HL-60 (cell line): ENCODE measurements at regions not wholly inside any gene's neighbourhood (a gene's known extent, or its start where the extent isn't known, plus 50 kb on each side); places are given as distances from the start of the nearest gene placed in this dataset.
"Not testable (repeated sequence)": the region's sequence is repeated elsewhere in the genome, so short reads cannot be mapped to it uniquely, and the experiment has no call there.

Experiments
- DNase-seq, 2 experiments: peaks; one replicate each; pipeline ENCODE4 v3.0.0-alpha.2; 2010 to 2020; ENCODE audit warnings: low read depth in 1 of 2, low spot score in 1 of 2
- H3K27ac ChIP-seq: fragments of 250-450 bp; sonication (Bioruptor Pico); replicated peaks from 2 replicates; pipeline ENCODE4 v1.5.1; 2020; ENCODE audit warnings: mild to moderate bottlenecking, moderate library complexity
- H3K27me3 ChIP-seq: fragments of 250-450 bp; sonication (Bioruptor Pico); 2 replicates; pipeline ENCODE4 v1.5.1; 2021; ENCODE audit warnings: mild to moderate bottlenecking, moderate library complexity; ENCODE audit not compliant: insufficient read depth, poor library complexity, severe bottlenecking
- H3K4me3 ChIP-seq: replicated peaks from 2 replicates; pipeline ENCODE4 v1.5.1; 2011; ENCODE audit warnings: mild to moderate bottlenecking, control low read depth, low read length; ENCODE audit not compliant: insufficient read depth
- GABPA ChIP-seq: IDR thresholded peaks from 2 replicates; pipeline ENCODE4 v1.6.1; 2012; ENCODE audit warnings: low read depth
- POLR2AphosphoS5 ChIP-seq: IDR thresholded peaks from 2 replicates; pipeline ENCODE4 v1.6.1; 2012; ENCODE audit warnings: low read depth
- SPI1 ChIP-seq: IDR thresholded peaks from 2 replicates; pipeline ENCODE4 v1.6.1; 2012; ENCODE audit warnings: low read depth, mild to moderate bottlenecking, borderline replicate concordance
- TF ChIP-seq, protein P1 (sequence below): IDR thresholded peaks from 2 replicates; pipeline ENCODE4 v1.6.1; 2012; ENCODE audit warnings: low read depth; ENCODE audit not compliant: insufficient replicate concordance
- TF ChIP-seq, protein P2 (sequence below): IDR thresholded peaks from one replicate; pipeline ENCODE4 v1.5.1; 2011; ENCODE audit warnings: low read length, control low read depth, inconsistent platforms; ENCODE audit not compliant: insufficient read depth

DNA sequence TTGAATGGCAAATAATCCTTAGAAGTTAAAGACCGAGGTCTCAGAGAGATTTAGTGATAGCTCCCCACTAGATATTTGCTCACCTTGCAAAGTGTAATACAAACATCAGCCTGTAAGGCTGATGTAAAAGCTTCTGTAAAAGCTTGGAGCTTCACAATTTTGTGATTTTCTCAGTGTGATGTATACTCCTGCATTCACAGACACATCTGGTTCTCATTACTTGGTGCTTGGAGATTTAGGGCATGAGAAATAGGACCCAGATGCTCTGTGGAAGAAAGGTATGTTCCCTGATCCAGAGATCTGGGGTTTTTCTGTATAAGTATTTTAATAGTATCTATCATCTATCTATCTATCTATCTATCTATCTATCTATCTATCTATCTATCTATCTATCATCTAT lies 1664.3 kb downstream of the C4orf33 start:
- H3K27me3 ChIP-seq = no peaks in the 10 kb centered on the region
- no peak for TF ChIP-seq POLR2AphosphoS5
- TF ChIP-seq SPI1 = no peak
- TF ChIP-seq, protein P1, sequence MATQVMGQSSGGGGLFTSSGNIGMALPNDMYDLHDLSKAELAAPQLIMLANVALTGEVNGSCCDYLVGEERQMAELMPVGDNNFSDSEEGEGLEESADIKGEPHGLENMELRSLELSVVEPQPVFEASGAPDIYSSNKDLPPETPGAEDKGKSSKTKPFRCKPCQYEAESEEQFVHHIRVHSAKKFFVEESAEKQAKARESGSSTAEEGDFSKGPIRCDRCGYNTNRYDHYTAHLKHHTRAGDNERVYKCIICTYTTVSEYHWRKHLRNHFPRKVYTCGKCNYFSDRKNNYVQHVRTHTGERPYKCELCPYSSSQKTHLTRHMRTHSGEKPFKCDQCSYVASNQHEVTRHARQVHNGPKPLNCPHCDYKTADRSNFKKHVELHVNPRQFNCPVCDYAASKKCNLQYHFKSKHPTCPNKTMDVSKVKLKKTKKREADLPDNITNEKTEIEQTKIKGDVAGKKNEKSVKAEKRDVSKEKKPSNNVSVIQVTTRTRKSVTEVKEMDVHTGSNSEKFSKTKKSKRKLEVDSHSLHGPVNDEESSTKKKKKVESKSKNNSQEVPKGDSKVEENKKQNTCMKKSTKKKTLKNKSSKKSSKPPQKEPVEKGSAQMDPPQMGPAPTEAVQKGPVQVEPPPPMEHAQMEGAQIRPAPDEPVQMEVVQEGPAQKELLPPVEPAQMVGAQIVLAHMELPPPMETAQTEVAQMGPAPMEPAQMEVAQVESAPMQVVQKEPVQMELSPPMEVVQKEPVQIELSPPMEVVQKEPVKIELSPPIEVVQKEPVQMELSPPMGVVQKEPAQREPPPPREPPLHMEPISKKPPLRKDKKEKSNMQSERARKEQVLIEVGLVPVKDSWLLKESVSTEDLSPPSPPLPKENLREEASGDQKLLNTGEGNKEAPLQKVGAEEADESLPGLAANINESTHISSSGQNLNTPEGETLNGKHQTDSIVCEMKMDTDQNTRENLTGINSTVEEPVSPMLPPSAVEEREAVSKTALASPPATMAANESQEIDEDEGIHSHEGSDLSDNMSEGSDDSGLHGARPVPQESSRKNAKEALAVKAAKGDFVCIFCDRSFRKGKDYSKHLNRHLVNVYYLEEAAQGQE = no peak
- H3K27ac ChIP-seq = no peak overlapping the region
- DNase-seq = no peak
- H3K4me3 ChIP-seq = no peak overlapping the region

DNA sequence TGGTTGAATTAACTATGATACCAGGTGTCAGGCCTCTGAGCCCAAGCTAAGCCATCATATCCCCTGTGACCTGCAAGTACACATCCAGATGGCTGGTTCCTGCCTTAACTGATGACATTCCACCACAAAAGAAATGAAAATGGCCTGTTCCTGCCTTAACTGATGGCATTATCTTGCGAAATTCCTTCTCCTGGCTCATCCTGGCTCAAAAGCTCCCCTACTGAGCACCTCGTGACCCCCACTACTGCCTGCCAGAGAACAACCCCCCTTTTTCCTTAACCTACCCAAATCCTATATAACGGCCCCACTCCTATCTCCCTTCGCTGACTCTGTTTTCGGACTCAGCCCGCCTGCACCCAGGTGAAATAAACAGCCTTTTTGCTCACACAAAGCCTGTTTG lies 1671.4 kb downstream of the C4orf33 start:
- not testable (repeated sequence) for H3K27ac ChIP-seq, DNase-seq, H3K4me3 ChIP-seq, H3K27me3 ChIP-seq

DNA sequence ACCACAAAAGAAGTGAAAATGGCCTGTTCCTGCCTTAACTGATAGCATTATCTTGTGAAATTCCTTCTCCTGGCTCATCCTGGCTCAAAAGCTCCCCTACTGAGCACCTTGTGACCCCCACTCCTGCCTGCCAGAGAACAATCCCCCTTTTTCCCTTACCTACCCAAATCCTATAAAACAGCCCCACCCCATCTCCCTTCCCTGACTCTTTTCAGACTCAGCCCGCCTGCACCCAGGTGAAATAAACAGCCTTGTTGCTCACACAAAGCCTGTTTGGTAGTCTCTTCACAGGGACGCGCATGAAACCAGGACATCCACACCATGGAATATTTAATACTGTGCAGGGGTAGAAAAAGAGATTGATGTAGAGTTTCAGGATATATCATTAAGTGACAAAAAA lies 1677.0 kb downstream of the C4orf33 start:
- DNase-seq, H3K27ac ChIP-seq, H3K4me3 ChIP-seq, H3K27me3 ChIP-seq: not testable (repeated sequence)

DNA sequence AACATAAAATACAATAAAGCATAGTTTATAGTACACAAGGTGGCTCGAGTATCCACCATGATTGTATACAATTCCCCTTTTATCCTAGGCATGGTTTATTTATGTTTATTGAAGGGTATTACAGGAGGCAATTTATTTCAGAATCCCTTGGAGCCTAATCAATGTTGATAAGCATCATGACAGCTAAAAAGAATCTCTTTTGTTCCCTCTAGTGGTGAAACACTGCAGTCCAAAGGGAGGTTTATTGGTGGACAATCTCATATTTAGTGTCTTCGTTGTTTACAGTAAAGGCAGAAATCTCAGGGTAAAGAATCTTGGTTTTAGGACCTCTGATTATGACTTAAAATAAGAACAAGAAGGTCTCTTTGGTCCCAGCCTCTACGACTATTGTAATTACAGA lies 1712.5 kb downstream of the C4orf33 start:
- H3K27ac ChIP-seq = no peak overlapping the region
- no peak overlapping the region for H3K4me3 ChIP-seq
- no peak for TF ChIP-seq POLR2AphosphoS5
- TF ChIP-seq, protein P2, sequence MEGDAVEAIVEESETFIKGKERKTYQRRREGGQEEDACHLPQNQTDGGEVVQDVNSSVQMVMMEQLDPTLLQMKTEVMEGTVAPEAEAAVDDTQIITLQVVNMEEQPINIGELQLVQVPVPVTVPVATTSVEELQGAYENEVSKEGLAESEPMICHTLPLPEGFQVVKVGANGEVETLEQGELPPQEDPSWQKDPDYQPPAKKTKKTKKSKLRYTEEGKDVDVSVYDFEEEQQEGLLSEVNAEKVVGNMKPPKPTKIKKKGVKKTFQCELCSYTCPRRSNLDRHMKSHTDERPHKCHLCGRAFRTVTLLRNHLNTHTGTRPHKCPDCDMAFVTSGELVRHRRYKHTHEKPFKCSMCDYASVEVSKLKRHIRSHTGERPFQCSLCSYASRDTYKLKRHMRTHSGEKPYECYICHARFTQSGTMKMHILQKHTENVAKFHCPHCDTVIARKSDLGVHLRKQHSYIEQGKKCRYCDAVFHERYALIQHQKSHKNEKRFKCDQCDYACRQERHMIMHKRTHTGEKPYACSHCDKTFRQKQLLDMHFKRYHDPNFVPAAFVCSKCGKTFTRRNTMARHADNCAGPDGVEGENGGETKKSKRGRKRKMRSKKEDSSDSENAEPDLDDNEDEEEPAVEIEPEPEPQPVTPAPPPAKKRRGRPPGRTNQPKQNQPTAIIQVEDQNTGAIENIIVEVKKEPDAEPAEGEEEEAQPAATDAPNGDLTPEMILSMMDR = peak; percentile 36
- H3K27me3 ChIP-seq = no peaks in the 10 kb centered on the region
- no peak for DNase-seq

DNA sequence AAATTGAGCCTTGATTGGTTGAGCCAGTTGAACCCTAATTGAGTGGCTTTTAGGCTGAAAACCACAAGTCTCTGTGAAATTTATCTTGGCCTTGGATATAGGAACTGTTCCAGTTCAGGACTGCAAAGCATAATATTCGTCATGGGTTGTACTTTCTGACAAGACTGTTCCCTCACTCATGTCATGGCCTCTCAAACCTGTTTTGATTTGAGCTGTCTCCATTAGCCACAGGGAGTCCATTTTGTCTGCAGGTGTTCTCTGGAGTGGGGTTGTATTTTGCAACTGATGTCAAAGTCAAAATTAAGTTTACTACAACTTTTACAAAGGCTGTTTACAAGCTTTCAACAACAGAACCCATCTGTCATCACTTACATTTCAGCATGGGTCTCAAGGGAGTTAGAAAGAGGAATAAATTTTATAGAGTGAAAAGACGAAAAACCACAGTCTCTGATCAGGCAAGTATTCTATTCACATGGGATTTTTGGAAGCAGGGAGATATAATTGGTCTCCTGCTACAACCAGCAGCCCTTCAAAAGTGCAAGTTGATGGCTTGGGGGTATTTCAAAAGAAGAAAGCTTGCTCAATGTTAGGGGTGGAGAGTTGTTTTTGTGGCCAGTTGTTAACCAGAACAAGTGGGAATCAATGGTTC lies 1716.3 kb downstream of the C4orf33 start:
- no peak for DNase-seq
- H3K27me3 ChIP-seq = no peaks in the 10 kb centered on the region
- H3K27ac ChIP-seq = no peak overlapping the region
- TF ChIP-seq GABPA = no peak
- TF ChIP-seq, protein P2 = no peak
- no peak for TF ChIP-seq SPI1
- TF ChIP-seq, protein P1 = no peak
- TF ChIP-seq POLR2AphosphoS5 = no peak
- no peak overlapping the region for H3K4me3 ChIP-seq
